DOHH2 (cell line): ENCODE measurements at regions not wholly inside any gene's neighbourhood (a gene's known extent, or its start where the extent isn't known, plus 50 kb on each side); places are given as distances from the start of the nearest gene placed in this dataset.
A peak's percentile ranks its signal among the peaks of the same experiment; 100 is the strongest.

Experiments
- H3F3A ChIP-seq: fragments of 200-600 bp; sonication (generic), shearing (Covaris generic); 2 replicates; pipeline ENCODE4 v1.6.0; 2016; ENCODE audit warnings: antibody characterized with exemption, mild to moderate bottlenecking; ENCODE audit not compliant: control insufficient read depth, insufficient read depth
- H3K27ac ChIP-seq: fragments of 200-600 bp; sonication (generic); 2 replicates; pipeline ENCODE4 v1.5.1; 2014; ENCODE audit warnings: low read depth, mild to moderate bottlenecking, low read length, moderate library complexity
- H3K27me3 ChIP-seq: fragments of 200-600 bp; sonication (generic); 2 replicates; pipeline ENCODE4 v1.6.1; 2014; ENCODE audit warnings: mild to moderate bottlenecking, low read length, mixed read lengths; ENCODE audit not compliant: control insufficient read depth
- H3K36me3 ChIP-seq: fragments of 200-600 bp; sonication (generic); 2 replicates; pipeline ENCODE4 v1.6.1; 2014; ENCODE audit warnings: mild to moderate bottlenecking, low read length, moderate library complexity, mixed read lengths; ENCODE audit not compliant: control insufficient read depth
- H3K4me1 ChIP-seq: fragments of 200-600 bp; sonication (generic); 2 replicates; pipeline ENCODE4 v1.6.1; 2014; ENCODE audit warnings: mild to moderate bottlenecking, low read length, mixed read lengths; ENCODE audit not compliant: control insufficient read depth
- H3K4me2 ChIP-seq: fragments of 200-600 bp; sonication (generic); 2 replicates; pipeline ENCODE4 v1.6.0; 2014; ENCODE audit warnings: mild to moderate bottlenecking, low read length, moderate library complexity
- H3K4me3 ChIP-seq: fragments of 200-600 bp; sonication (generic); 2 replicates; pipeline ENCODE4 v1.5.1; 2014; ENCODE audit warnings: mild to moderate bottlenecking, low read length, mixed read lengths
- H3K79me2 ChIP-seq: fragments of 200-600 bp; sonication (generic); 2 replicates; pipeline ENCODE4 v1.6.1; 2014; ENCODE audit warnings: mild to moderate bottlenecking, low read length, mixed read lengths; ENCODE audit not compliant: control insufficient read depth
- H3K9me2 ChIP-seq: fragments of 200-600 bp; sonication (generic); replicated peaks from 2 replicates; pipeline ENCODE4 v1.6.1; 2014; ENCODE audit warnings: mild to moderate bottlenecking, low read length, mixed read lengths; ENCODE audit not compliant: control insufficient read depth
- H3K9me3 ChIP-seq: fragments of 200-600 bp; sonication (generic); 2 replicates; pipeline ENCODE4 v1.6.1; 2014; ENCODE audit warnings: antibody characterized with exemption, low read length, mixed read lengths; ENCODE audit not compliant: control insufficient read depth, insufficient read depth
- H4K20me1 ChIP-seq: fragments of 200-600 bp; sonication (generic); 2 replicates; pipeline ENCODE4 v1.6.0; 2014; ENCODE audit warnings: low read depth, mild to moderate bottlenecking, antibody characterized with exemption, low read length, moderate library complexity; ENCODE audit not compliant: control insufficient read depth, insufficient read depth
- CTCF ChIP-seq: fragments of 200-600 bp; sonication (generic); IDR thresholded peaks from one replicate; pipeline ENCODE4 v1.5.1; 2014; ENCODE audit warnings: antibody characterized with exemption, mild to moderate bottlenecking, low read depth, low read length; ENCODE audit not compliant: poor library complexity, severe bottlenecking
- EZH2phosphoT487 ChIP-seq: fragments of 200-600 bp; sonication (generic); IDR thresholded peaks from 2 replicates; pipeline ENCODE4 v1.6.1; 2017; ENCODE audit warnings: borderline replicate concordance, mild to moderate bottlenecking, antibody characterized with exemption, low read length, moderate library complexity, mixed read lengths

DNA sequence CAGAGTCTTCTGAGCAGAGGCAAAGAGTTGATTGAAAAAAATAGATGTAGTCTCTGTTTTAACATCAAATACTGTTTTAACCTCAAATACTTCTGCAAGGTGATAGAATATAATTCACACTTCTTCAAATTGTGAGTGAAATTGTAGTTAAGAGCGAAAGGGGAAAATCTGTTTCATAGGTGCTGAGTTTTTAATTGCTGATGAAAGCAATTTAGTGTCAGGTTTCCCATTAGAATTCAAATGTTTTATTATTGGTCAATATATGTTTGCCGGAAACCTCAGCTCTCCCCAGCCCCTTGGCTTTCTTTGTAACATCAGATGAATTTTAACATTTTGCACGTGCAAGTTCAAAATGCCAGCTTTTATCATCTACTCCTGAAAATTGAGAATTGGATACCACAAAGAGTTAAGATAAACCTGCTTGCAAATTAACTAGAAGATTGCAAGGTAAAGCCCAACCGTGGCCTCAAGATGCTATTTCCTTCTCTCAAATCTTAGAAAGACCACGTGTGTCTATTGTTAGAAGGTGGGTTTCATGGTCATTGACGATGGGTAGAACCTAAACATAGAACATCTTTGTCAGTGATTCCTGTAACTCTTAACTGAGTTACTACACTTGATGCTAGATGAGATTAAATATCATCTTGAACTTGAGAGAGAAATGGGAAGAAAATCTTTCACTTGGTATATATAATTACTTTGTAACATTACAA, 1824.2 kb upstream of the TENM3 start:
- Histone ChIP-seq H4K20me1 (no peaks in the 10 kb centered on the region), H3K4me1 (peaks cover 23% of the 10 kb centered on the region), H3K9me2 (no peaks in the 10 kb centered on the region), H3K4me3 (no peak overlapping the region), H3K36me3 (no peaks in the 10 kb centered on the region), H3F3A (no peaks in the 10 kb centered on the region), H3K27me3 (no peaks in the 10 kb centered on the region), H3K9me3 (no peaks in the 10 kb centered on the region), H3K4me2 (peak overlapping the region; percentile 6; the same call in 1 of the 2 replicates), H3K27ac (no peak overlapping the region), H3K79me2 (no peaks in the 10 kb centered on the region)
- no peak for TF ChIP-seq CTCF
- TF ChIP-seq EZH2phosphoT487: no peak

- Histone ChIP-seq H3K9me3 (no peaks in the 10 kb centered on the region), H3F3A (no peaks in the 10 kb centered on the region), H3K4me1 (peaks cover 31% of the 10 kb centered on the region), H3K4me2 (peak overlapping the region; percentile 53), H3K27me3 (no peaks in the 10 kb centered on the region), H3K79me2 (no peaks in the 10 kb centered on the region), H3K4me3 (peak overlapping the region; percentile 4; the same call in 1 of the 2 replicates), H3K27ac (no peak overlapping the region), H3K9me2 (no peaks in the 10 kb centered on the region), H3K36me3 (no peaks in the 10 kb centered on the region), H4K20me1 (no peaks in the 10 kb centered on the region)
- TF ChIP-seq CTCF (no peak), EZH2phosphoT487 (no peak)
Observed at GRCh38 chr4:180422989-180423711, 1820.1 kb upstream of the TENM3 start.

DNA sequence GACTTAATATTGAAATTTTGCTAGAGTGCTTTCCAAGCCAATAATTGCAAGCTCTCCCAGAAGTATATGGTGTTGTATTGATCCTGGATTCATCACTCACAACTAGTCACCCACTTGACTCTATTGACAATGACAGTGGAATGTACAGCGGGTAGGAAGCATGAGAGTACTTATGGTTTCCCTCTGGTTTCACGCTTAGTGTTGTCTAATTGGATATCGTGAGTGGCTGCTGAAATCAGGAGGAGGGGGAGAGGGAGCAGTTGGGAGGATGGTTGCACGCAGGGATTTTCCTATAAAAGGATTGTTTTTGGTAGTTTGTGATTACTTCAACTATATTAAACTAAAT, 1819.5 kb upstream of the TENM3 start:
- no peaks in the 10 kb centered on the region for H3K9me2 ChIP-seq
- H3K79me2 ChIP-seq: no peaks in the 10 kb centered on the region
- no peaks in the 10 kb centered on the region for H3K27me3 ChIP-seq
- H3K36me3 ChIP-seq: no peaks in the 10 kb centered on the region
- H3K4me2 ChIP-seq: peak overlapping the region; percentile 53
- peaks cover 29% of the 10 kb centered on the region for H3K4me1 ChIP-seq
- TF ChIP-seq CTCF (no peak), EZH2phosphoT487 (no peak)
- H3K9me3 ChIP-seq: no peaks in the 10 kb centered on the region
- no peaks in the 10 kb centered on the region for H3F3A ChIP-seq
- peak overlapping the region; percentile 4; the same call in 1 of the 2 replicates for H3K4me3 ChIP-seq
- H4K20me1 ChIP-seq: no peaks in the 10 kb centered on the region
- no peak overlapping the region for H3K27ac ChIP-seq
